Prostate gland (tissue), 2 donors: ENCODE measurements at regions not wholly inside any gene's neighbourhood (a gene's known extent, or its start where the extent isn't known, plus 50 kb on each side); places are given as distances from the start of the nearest gene placed in this dataset.

Source experiments
- POLR2A ChIP-seq: fragments of 450-650 bp; IDR thresholded peaks from one replicate; pipeline ENCODE4 v1.6.1; 2016; ENCODE audit warnings: antibody characterized with exemption, mild to moderate bottlenecking
- TF ChIP-seq, protein P1 (sequence below), 4 experiments: fragments of 200-600 bp in 2 of 4; fragments of 450-650 bp in 2 of 4; sonication (generic) in 2 of 4; IDR thresholded peaks; 1 replicate in 3 of 4; 2 replicates in 1 of 4; pipeline ENCODE4 v1.5.1; 2016 to 2019; ENCODE audit warnings: antibody characterized with exemption in 4 of 4, mild to moderate bottlenecking in 2 of 4, moderate library complexity in 2 of 4

GRCh38 chr18:2114289-2114688 lies 457.0 kb downstream of the METTL4 start:
- TF ChIP-seq, protein P1, sequence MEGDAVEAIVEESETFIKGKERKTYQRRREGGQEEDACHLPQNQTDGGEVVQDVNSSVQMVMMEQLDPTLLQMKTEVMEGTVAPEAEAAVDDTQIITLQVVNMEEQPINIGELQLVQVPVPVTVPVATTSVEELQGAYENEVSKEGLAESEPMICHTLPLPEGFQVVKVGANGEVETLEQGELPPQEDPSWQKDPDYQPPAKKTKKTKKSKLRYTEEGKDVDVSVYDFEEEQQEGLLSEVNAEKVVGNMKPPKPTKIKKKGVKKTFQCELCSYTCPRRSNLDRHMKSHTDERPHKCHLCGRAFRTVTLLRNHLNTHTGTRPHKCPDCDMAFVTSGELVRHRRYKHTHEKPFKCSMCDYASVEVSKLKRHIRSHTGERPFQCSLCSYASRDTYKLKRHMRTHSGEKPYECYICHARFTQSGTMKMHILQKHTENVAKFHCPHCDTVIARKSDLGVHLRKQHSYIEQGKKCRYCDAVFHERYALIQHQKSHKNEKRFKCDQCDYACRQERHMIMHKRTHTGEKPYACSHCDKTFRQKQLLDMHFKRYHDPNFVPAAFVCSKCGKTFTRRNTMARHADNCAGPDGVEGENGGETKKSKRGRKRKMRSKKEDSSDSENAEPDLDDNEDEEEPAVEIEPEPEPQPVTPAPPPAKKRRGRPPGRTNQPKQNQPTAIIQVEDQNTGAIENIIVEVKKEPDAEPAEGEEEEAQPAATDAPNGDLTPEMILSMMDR (IDR thresholded peaks at IDR 0.05) = no peak
- TF ChIP-seq POLR2A = no peak
